ENCODE measurements at regions not wholly inside any gene's neighbourhood (a gene's known extent, or its start where the extent isn't known, plus 50 kb on each side); places are given as distances from the start of the nearest gene placed in this dataset.

GRCh38 chr16:86088287-86088686 is 189.3 kb downstream of the IRF8 start:
- no peak for TF ChIP-seq CTCF (IDR thresholded peaks at IDR 0.05 in 2 of 3, conservative IDR thresholded peaks at IDR 0.05 in 1 of 3; ENCODE audit: borderline replicate concordance in 1 of 3, insufficient read depth in 1 of 3, low read depth in 2 of 3, low read length in 2 of 3)
- no peak for TF ChIP-seq ZNF274 (IDR thresholded peaks at IDR 0.05; ENCODE audit: low read depth, low read length)
- TF ChIP-seq CEBPB (IDR thresholded peaks at IDR 0.05; ENCODE audit: low read depth), result no peak
- TF ChIP-seq RAD21 (IDR thresholded peaks at IDR 0.05; ENCODE audit: low read depth), result no peak
- TF ChIP-seq POLR2AphosphoS5 (IDR thresholded peaks at IDR 0.05; ENCODE audit: low read depth, low read length), result no peak
- TF ChIP-seq POLR2A (IDR thresholded peaks at IDR 0.05; ENCODE audit: borderline replicate concordance, extremely low read depth, insufficient read depth, insufficient read length), result no peak
- TF ChIP-seq JUND (IDR thresholded peaks at IDR 0.05), result no peak
- no peak for TF ChIP-seq EZH2phosphoT487 (IDR thresholded peaks at IDR 0.05; ENCODE audit: borderline replicate concordance)
